Transverse colon (tissue), 4 donors: ENCODE measurements at regions not wholly inside any gene's neighbourhood (a gene's known extent, or its start where the extent isn't known, plus 50 kb on each side); places are given as distances from the start of the nearest gene placed in this dataset.

Experiments
- DNase-seq: peaks from one replicate; pipeline ENCODE4 v3.0.0-alpha.2; 2019
- H3K27ac ChIP-seq, 4 donors: fragments of 200-600 bp; sonication (generic); 2 replicates each; pipeline ENCODE4 v1.5.1; 2016 to 2018; ENCODE audit warnings: inconsistent platforms in 4 of 4
- H3K27me3 ChIP-seq: fragments of 200-600 bp; sonication (generic); 2 replicates; pipeline ENCODE4 v1.5.1; 2017; ENCODE audit warnings: inconsistent platforms
- H3K36me3 ChIP-seq, 4 donors: fragments of 200-600 bp; sonication (generic); 2 replicates each; pipeline ENCODE4 v1.5.1; 2017 to 2019; ENCODE audit warnings: inconsistent platforms in 4 of 4
- H3K4me1 ChIP-seq, 4 donors: fragments of 200-600 bp; sonication (generic); 2 replicates each; pipeline ENCODE4 v1.5.1; 2017 to 2020; ENCODE audit warnings: inconsistent platforms in 4 of 4
- H3K4me3 ChIP-seq, 4 donors: fragments of 200-600 bp; sonication (generic); 1 replicate in 1 of 4; 2 replicates in 3 of 4; pipeline versions ENCODE4 v1.5.1 to v1.6.1; 2017 to 2019; ENCODE audit warnings: inconsistent platforms in 4 of 4
- H3K9me3 ChIP-seq, 2 donors: fragments of 200-600 bp; sonication (generic); 2 replicates each; pipeline ENCODE4 v1.5.1; 2017 to 2019; ENCODE audit warnings: inconsistent platforms in 2 of 2
- CTCF ChIP-seq, 5 experiments: fragments of 200-600 bp in 3 of 5; fragments of 450-650 bp in 2 of 5; sonication (generic) in 3 of 5; IDR thresholded peaks; 1 replicate in 2 of 5; 2 replicates in 3 of 5; pipeline ENCODE4 v1.5.1; 2016 to 2017; ENCODE audit warnings: antibody characterized with exemption in 5 of 5, inconsistent platforms in 3 of 5, mild to moderate bottlenecking in 2 of 5, moderate library complexity in 1 of 5
- EP300 ChIP-seq: sonication (generic); formaldehyde crosslinking; IDR thresholded peaks from one replicate; pipeline ENCODE4 v1.6.1; 2017; ENCODE audit warnings: antibody characterized with exemption, low read depth
- POLR2A ChIP-seq: fragments of 450-650 bp; IDR thresholded peaks from one replicate; pipeline ENCODE4 v1.6.1; 2016; ENCODE audit warnings: antibody characterized with exemption, mild to moderate bottlenecking, moderate library complexity
- POLR2AphosphoS5 ChIP-seq, 3 donors: sonication (generic); formaldehyde crosslinking; IDR thresholded peaks; one replicate each; pipeline ENCODE4 v1.6.1; 2016; ENCODE audit warnings: antibody characterized with exemption in 3 of 3
- WGBS, 2 donors: methylation state at CpG; one replicate each; pipeline ENCODE4 v1.1.5; 2018; ENCODE audit warnings: low coverage in 1 of 2; 5-methylcytosine and 5-hydroxymethylcytosine counted together
- in situ Hi-C, 4 donors: fragments of 200-750 bp; cut with MboI; loops; one replicate each; pipeline versions ENCODE4 v1.15.0 to v1.15.1; 2017; ENCODE audit warnings: low sequenced_read_pairs in 3 of 4, low pct_ligation_motif_present in 1 of 4, low pct_unique_long_range_greater_than_20kb in 1 of 4
- intact Hi-C: fragments of 100-400 bp; cut with DNase I; formaldehyde crosslinking; loops from one replicate; pipeline ENCODE4 v1.15.1; 2023; ENCODE audit warnings: low total_unique reads

GRCh38 chr2:11988691-11989353 is 242.4 kb downstream of the LPIN1 start:
- in situ Hi-C loops (no loop called here), intact Hi-C loops (no loop called here)
- no peak overlapping the region for H3K4me3 ChIP-seq
- no peaks in the 10 kb centered on the region for H3K4me1 ChIP-seq
- H3K27me3 ChIP-seq, result no peaks in the 10 kb centered on the region
- no peak overlapping the region for H3K27ac ChIP-seq
- WGBS, 2 donors, result 86 to 87% methylated on average over 5 to 14 of the region's 14 CpGs
- no peak for DNase-seq
- no peaks in the 10 kb centered on the region for H3K9me3 ChIP-seq
- H3K36me3 ChIP-seq, result no peaks in the 10 kb centered on the region
- no peak for TF ChIP-seq POLR2A
- no peak for TF ChIP-seq POLR2AphosphoS5 (IDR thresholded peaks at IDR 0.05)
- no peak for TF ChIP-seq EP300
- TF ChIP-seq CTCF (IDR thresholded peaks at IDR 0.05), result no peak

- H3K4me1 ChIP-seq, result no peaks in the 10 kb centered on the region
- H3K27ac ChIP-seq, result no peak overlapping the region
- intact Hi-C loops (no loop called here), in situ Hi-C loops (no loop called here)
- no peaks in the 10 kb centered on the region for H3K9me3 ChIP-seq
- no peaks in the 10 kb centered on the region for H3K27me3 ChIP-seq
- TF ChIP-seq CTCF (IDR thresholded peaks at IDR 0.05) (no peak), POLR2AphosphoS5 (IDR thresholded peaks at IDR 0.05) (no peak), EP300 (no peak), POLR2A (no peak)
- WGBS, 2 donors, result 76 to 88% methylated on average over 1 to 2 of the region's 2 CpGs
- DNase-seq, result no peak
- H3K36me3 ChIP-seq, result no peaks in the 10 kb centered on the region
- H3K4me3 ChIP-seq, result no peak overlapping the region
These were observed 242.9 kb downstream of the LPIN1 start for GRCh38 chr2:11989354-11989703.

- Histone ChIP-seq H3K9me3 (no peaks in the 10 kb centered on the region), H3K4me3 (no peak overlapping the region), H3K4me1 (no peaks in the 10 kb centered on the region), H3K36me3 (no peaks in the 10 kb centered on the region), H3K27me3 (no peaks in the 10 kb centered on the region), H3K27ac (no peak overlapping the region)
- in situ Hi-C loops, result no loop called here
- DNase-seq, result no peak
- 79 to 83% methylated on average over 4 of the region's 4 CpGs for WGBS, 2 donors
- intact Hi-C loops, result no loop called here
- TF ChIP-seq EP300 (no peak), CTCF (IDR thresholded peaks at IDR 0.05) (no peak), POLR2A (no peak), POLR2AphosphoS5 (IDR thresholded peaks at IDR 0.05) (no peak)
These were observed 244.1 kb downstream of the LPIN1 start for GRCh38 chr2:11990576-11990975.

- in situ Hi-C loops, result no loop called here
- intact Hi-C loops, result no loop called here
These were observed 247.3 kb downstream of the LPIN1 start for GRCh38 chr2:11993749-11994148.

More at GRCh38 chr2:11993749-11994148, 247.3 kb downstream of the LPIN1 start:
- TF ChIP-seq CTCF (IDR thresholded peaks at IDR 0.05), result no peak
- no peak for TF ChIP-seq POLR2A
- TF ChIP-seq EP300, result no peak
- TF ChIP-seq POLR2AphosphoS5 (IDR thresholded peaks at IDR 0.05), result no peak
- no peak overlapping the region for H3K4me3 ChIP-seq
- no peak overlapping the region for H3K27ac ChIP-seq
- no peaks in the 10 kb centered on the region for H3K4me1 ChIP-seq
- no peak for DNase-seq
- no peaks in the 10 kb centered on the region for H3K9me3 ChIP-seq
- H3K27me3 ChIP-seq, result no peaks in the 10 kb centered on the region
- H3K36me3 ChIP-seq, result no peaks in the 10 kb centered on the region
- WGBS, 2 donors, result 89 to 90% methylated on average over 1 of the region's 1 CpG
